Karpas-422 (cell line): ENCODE measurements at regions not wholly inside any gene's neighbourhood (a gene's known extent, or its start where the extent isn't known, plus 50 kb on each side); places are given as distances from the start of the nearest gene placed in this dataset.

Source experiments
- DNase-seq: peaks from one replicate; pipeline ENCODE4 v3.0.0-alpha.2; 2015
- H2AFZ ChIP-seq: fragments of 200-600 bp; sonication (generic); 2 replicates; pipeline ENCODE4 v1.6.1; 2014; ENCODE audit warnings: antibody characterized with exemption, low read length, mixed read lengths
- H3K27ac ChIP-seq: fragments of 200-600 bp; sonication (generic); 2 replicates; pipeline ENCODE4 v1.5.1; 2014; ENCODE audit warnings: mild to moderate bottlenecking, low read length, moderate library complexity
- H3K27me3 ChIP-seq: fragments of 200-600 bp; sonication (generic); 2 replicates; pipeline ENCODE4 v1.6.1; 2014; ENCODE audit warnings: low read length, mixed read lengths
- H3K36me3 ChIP-seq: fragments of 200-600 bp; sonication (generic); 2 replicates; pipeline ENCODE4 v1.6.1; 2014; ENCODE audit warnings: low read length, mixed read lengths; ENCODE audit not compliant: insufficient read depth
- H3K4me1 ChIP-seq: fragments of 200-600 bp; sonication (generic); 2 replicates; pipeline ENCODE4 v1.6.1; 2014; ENCODE audit warnings: mild to moderate bottlenecking, low read length, mixed read lengths
- H3K4me2 ChIP-seq: fragments of 200-600 bp; sonication (generic); 2 replicates; pipeline ENCODE4 v1.6.1; 2014; ENCODE audit warnings: low read length, low read depth, mild to moderate bottlenecking; ENCODE audit not compliant: poor library complexity, severe bottlenecking
- H3K4me3 ChIP-seq: fragments of 200-600 bp; sonication (generic); 2 replicates; pipeline ENCODE4 v1.5.1; 2014; ENCODE audit warnings: mild to moderate bottlenecking, antibody characterized with exemption, low read length, mixed read lengths
- H3K79me2 ChIP-seq: fragments of 200-600 bp; sonication (generic); 2 replicates; pipeline ENCODE4 v1.6.1; 2014; ENCODE audit warnings: mild to moderate bottlenecking, low read length, mixed read lengths
- H3K9ac ChIP-seq: fragments of 200-600 bp; sonication (generic); 2 replicates; pipeline ENCODE4 v1.6.0; 2014; ENCODE audit warnings: low read length
- H3K9me2 ChIP-seq: fragments of 200-600 bp; sonication (generic), shearing (Covaris generic); replicated peaks from 2 replicates; pipeline ENCODE4 v1.6.0; 2014; ENCODE audit warnings: mild to moderate bottlenecking, low read length, moderate library complexity; ENCODE audit not compliant: insufficient read depth
- H3K9me3 ChIP-seq: fragments of 300-700, 200-600 bp; sonication (generic); 2 replicates; pipeline ENCODE4 v1.6.1; 2014; ENCODE audit warnings: low read length, mixed read lengths
- H4K20me1 ChIP-seq: fragments of 200-600 bp; sonication (generic); 2 replicates; pipeline ENCODE4 v1.6.1; 2014; ENCODE audit warnings: mild to moderate bottlenecking, antibody characterized with exemption, low read length, low read depth; ENCODE audit not compliant: insufficient read depth

DNA sequence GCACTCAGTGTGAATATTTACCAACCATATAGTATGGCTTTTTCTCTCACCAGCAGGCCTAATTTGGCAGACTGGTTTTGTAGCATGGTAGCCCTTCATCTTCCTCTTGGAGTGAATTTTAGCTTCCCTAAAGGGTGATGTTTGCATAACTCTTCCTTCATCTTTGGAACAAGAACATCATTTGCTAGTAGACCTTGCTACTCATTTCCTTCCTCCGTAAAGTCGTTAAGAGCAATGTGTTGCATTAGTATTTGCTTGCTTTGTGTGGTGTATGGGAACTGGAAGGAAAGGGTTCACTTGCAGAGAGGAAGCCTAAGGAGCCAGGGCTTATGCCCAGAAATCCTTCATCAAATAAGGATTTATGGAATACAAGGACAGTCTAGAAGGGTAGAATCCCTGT lies 50.2 kb upstream of the PGRMC2 start:
- H3K4me2 ChIP-seq = no peak overlapping the region
- H3K9ac ChIP-seq = no peak overlapping the region

More for the DNA sequence above, 50.2 kb upstream of the PGRMC2 start:
- H3K36me3 ChIP-seq = no peaks in the 10 kb centered on the region
- no peak for DNase-seq
- no peaks in the 10 kb centered on the region for H4K20me1 ChIP-seq
- H3K27me3 ChIP-seq = no peaks in the 10 kb centered on the region
- H3K27ac ChIP-seq = no peak overlapping the region
- no peak overlapping the region for H3K4me3 ChIP-seq
- no peaks in the 10 kb centered on the region for H3K9me2 ChIP-seq
- no peak overlapping the region for H2AFZ ChIP-seq
- H3K79me2 ChIP-seq = no peaks in the 10 kb centered on the region
- no peaks in the 10 kb centered on the region for H3K9me3 ChIP-seq
- no peaks in the 10 kb centered on the region; the same call in 1 of the 2 replicates for H3K4me1 ChIP-seq
